ENCODE measurements at regions not wholly inside any gene's neighbourhood (a gene's known extent, or its start where the extent isn't known, plus 50 kb on each side); places are given as distances from the start of the nearest gene placed in this dataset.

DNA sequence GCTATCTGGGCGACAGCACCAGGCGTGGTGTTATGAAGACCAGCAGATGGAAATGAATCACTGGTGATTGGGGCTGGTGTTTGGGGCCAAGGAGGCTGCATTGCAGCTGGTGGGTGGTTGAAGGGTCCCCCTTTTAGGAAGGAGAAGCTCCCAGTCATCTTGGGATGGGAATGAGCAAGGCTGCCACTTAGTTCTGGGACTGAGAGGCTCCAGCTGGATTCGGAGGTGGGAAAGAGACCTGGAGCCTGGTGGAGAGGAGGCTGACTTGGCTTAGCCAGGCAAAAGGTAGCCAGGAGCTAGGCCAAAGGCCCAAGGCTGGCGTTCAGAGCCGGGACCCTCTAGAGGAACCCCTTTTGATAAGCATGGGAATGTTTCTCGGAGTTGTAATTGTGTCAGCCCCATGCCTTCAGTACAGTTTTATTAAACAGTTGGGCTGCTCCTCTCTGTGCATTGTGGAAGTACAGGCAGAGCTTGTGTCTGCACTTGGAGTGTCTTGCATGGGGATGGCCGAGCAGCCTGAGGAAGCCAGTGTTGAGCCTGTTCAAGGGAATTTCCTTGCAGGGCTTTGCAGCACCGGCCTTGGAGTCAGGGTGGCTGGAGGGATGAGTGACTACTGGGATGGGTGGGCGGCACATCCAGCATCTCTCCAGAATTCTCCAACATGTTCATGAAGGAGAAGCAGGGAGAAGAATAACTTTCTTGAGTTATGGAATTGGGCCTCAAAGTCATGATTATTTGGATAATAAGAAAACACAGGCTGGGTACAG, 234.9 kb downstream of the BAMBI start:
- Histone ChIP-seq H3K9me3 (no peaks in the 10 kb centered on the region), H3K4me1 (no peaks in the 10 kb centered on the region), H3K36me3 (no peaks in the 10 kb centered on the region), H3K27me3 (no peaks in the 10 kb centered on the region), H3K4me3 (ENCODE audit: low read depth, low read length) (no peak overlapping the region)
- DNase-seq = no peak
- TF ChIP-seq, protein P1, sequence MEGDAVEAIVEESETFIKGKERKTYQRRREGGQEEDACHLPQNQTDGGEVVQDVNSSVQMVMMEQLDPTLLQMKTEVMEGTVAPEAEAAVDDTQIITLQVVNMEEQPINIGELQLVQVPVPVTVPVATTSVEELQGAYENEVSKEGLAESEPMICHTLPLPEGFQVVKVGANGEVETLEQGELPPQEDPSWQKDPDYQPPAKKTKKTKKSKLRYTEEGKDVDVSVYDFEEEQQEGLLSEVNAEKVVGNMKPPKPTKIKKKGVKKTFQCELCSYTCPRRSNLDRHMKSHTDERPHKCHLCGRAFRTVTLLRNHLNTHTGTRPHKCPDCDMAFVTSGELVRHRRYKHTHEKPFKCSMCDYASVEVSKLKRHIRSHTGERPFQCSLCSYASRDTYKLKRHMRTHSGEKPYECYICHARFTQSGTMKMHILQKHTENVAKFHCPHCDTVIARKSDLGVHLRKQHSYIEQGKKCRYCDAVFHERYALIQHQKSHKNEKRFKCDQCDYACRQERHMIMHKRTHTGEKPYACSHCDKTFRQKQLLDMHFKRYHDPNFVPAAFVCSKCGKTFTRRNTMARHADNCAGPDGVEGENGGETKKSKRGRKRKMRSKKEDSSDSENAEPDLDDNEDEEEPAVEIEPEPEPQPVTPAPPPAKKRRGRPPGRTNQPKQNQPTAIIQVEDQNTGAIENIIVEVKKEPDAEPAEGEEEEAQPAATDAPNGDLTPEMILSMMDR (IDR thresholded peaks at IDR 0.05; ENCODE audit: low read depth, low read length) = no peak

DNA sequence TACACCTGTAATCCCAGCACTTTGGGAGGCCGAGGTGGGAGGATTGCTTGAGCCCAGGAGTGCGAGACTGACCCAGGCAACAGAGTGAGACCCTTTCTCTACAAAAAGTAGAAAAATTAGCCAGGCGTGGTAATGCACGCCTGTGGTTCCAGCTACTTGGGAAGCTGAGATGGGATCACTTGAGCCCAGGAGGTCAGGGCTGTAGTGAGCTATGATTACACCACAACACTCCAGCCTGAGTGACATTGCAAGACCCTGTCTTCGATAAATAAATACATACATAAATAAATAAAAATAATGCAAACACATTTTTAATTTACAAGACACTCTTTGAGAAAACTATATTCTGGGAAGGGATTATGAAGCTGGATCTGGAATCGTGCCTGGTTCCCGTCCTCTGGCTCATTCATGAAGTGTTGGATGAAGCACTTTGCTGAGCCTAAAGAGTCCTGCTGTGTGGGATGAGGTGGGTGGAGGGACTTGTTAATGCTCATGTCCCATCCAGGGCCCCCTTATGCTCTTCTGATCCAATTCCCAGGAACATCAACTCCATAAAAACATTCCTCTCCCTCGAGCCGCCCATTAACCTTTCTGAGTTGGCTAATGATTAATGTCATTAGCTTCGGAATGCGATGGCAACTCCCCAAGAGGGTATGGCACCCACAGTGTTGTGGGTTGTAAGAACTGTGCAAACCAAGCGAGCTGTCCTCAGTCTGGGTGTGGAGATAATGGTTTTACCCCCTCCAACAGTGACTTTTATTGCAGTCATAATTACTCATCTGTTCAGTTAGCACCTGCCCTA, 236.3 kb downstream of the BAMBI start:
- TF ChIP-seq, protein P1 (IDR thresholded peaks at IDR 0.05; ENCODE audit: low read depth, low read length) = no peak
- Histone ChIP-seq H3K27me3 (no peaks in the 10 kb centered on the region), H3K9me3 (no peaks in the 10 kb centered on the region), H3K36me3 (no peaks in the 10 kb centered on the region), H3K4me1 (no peaks in the 10 kb centered on the region), H3K4me3 (ENCODE audit: low read depth, low read length) (no peak overlapping the region)
- DNase-seq = no peak

DNA sequence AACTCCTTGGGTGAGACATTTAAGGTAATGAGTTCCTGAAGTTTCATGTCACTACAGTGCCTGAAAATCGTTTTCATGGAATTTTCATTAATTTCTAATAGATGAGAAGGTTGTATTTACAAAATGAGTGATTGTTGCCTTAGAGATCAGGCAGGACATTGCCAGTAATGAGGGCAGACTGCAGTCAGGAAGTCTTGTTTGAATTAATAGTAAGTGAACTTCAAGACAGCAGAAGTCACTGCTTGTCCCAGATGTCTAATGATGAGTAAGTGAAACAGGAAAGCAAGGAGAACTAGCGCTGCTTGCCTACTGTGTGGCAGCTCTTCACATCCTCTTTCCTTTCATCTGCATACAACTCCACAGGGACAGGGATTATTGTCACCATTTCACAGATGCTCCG, 237.4 kb downstream of the BAMBI start:
- Histone ChIP-seq H3K36me3 (no peaks in the 10 kb centered on the region), H3K4me1 (no peaks in the 10 kb centered on the region), H3K9me3 (no peaks in the 10 kb centered on the region), H3K4me3 (ENCODE audit: low read depth, low read length) (no peak overlapping the region), H3K27me3 (no peaks in the 10 kb centered on the region)
- no peak for DNase-seq
- TF ChIP-seq, protein P1 (IDR thresholded peaks at IDR 0.05; ENCODE audit: low read depth, low read length) = no peak

DNA sequence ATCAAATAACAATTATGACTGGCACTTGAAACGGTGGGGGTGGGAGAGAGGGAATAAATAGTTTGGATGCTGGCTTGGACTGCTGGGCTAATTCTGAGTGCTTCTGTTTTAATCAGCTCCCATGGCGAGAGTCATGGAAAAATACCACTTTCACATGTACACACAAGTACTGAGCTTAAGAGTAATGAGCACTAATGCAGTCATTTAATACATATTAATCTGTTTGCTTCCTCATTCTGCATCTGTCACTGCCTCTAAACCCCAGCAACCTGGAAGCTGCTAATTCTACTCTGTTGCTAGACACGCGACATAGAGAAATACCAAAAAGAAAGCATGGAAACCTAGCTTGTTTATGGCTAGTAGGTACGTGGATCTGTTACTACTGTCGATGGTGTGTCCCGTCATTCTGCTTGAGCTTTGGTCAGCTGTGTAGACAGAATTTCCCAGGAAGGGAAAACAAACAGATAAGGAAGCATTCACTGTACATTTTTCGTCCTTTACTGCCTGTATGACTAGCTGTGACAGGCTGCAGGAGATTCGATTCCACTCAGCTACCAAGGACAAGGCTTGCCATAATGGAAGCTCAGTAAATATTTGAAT, 238.8 kb downstream of the BAMBI start:
- DNase-seq = no peak

DNA sequence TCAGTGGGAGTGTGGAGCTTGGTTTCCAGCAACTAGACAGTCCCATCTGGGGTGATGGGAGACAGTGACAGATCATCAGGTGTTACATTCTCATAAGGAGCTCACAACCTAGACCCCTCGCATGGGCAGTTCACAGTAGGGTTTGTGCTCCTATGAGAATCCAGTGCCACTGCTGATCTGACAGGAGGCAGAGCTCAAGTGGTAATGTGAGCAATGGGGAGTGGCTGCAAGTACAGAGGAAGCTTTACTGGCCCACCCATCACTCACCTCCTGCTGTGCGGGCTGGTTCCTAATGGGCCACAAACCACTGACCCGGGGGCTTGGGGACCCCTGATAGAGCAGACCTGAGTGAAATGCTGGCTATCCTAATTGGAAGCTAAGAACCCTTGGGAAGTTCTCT, 242.8 kb downstream of the BAMBI start:
- H3K4me3 ChIP-seq (ENCODE audit: low read depth, low read length) = no peak overlapping the region
- no peaks in the 10 kb centered on the region for H3K9me3 ChIP-seq
- no peaks in the 10 kb centered on the region for H3K4me1 ChIP-seq
- no peaks in the 10 kb centered on the region for H3K27me3 ChIP-seq
- H3K36me3 ChIP-seq = no peaks in the 10 kb centered on the region
- TF ChIP-seq, protein P1 (IDR thresholded peaks at IDR 0.05; ENCODE audit: low read depth, low read length) = no peak
- no peak for DNase-seq

More for the DNA sequence above, 238.8 kb downstream of the BAMBI start:
- Histone ChIP-seq H3K9me3 (no peaks in the 10 kb centered on the region), H3K4me3 (ENCODE audit: low read depth, low read length) (no peak overlapping the region), H3K27me3 (no peaks in the 10 kb centered on the region), H3K36me3 (no peaks in the 10 kb centered on the region), H3K4me1 (no peaks in the 10 kb centered on the region)
- TF ChIP-seq, protein P1 (IDR thresholded peaks at IDR 0.05; ENCODE audit: low read depth, low read length) = no peak

Data from BE2C (cell line).